SH-SY5Y (cell line): ENCODE measurements at regions not wholly inside any gene's neighbourhood (a gene's known extent, or its start where the extent isn't known, plus 50 kb on each side); places are given as distances from the start of the nearest gene placed in this dataset.

ENCODE experiments used
- GATA2 ChIP-seq: IDR thresholded peaks from 2 replicates; pipeline ENCODE4 v1.6.1; 2011; ENCODE audit warnings: mild to moderate bottlenecking, low read depth, low read length
- GATA3 ChIP-seq: IDR thresholded peaks from 2 replicates; pipeline ENCODE4 v1.6.1; 2011; ENCODE audit warnings: low read depth, mild to moderate bottlenecking, low read length, moderate library complexity

GRCh38 chr10:54993148-54993547 is 192.1 kb upstream of the PCDH15 start:
- no peak for TF ChIP-seq GATA3
- TF ChIP-seq GATA2 = no peak
